GM19240 (cell line): ENCODE measurements at regions not wholly inside any gene's neighbourhood (a gene's known extent, or its start where the extent isn't known, plus 50 kb on each side); places are given as distances from the start of the nearest gene placed in this dataset.

Experiments used
- DNase-seq: peaks from one replicate; pipeline ENCODE4 v3.0.0; 2011; ENCODE audit warnings: low spot score; ENCODE audit not compliant: insufficient read length

DNA sequence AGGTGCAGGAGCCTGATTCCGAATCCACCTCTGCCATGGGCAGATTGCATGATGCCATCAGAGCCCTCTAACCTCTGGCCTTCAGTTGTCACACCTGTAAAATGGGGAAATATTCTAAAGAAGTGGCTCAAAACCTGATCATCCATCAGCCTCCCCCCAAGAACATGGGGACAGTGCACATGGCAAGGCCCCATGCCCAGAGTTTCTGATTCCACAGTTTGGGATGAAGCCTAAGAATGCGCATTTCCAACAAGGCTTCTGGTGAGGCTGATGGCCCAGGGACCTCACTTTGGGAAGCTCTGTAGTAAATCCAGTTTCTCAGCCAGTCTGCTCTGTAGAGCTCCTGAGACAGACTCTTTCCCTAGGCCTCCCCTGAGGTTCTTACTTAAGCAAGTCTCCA lies 119.9 kb upstream of the CD93 start:
- DNase-seq, result no peak

- no peak for DNase-seq
These were observed 119.5 kb upstream of the CD93 start for GRCh38 chr20:23205611-23206041.

DNA sequence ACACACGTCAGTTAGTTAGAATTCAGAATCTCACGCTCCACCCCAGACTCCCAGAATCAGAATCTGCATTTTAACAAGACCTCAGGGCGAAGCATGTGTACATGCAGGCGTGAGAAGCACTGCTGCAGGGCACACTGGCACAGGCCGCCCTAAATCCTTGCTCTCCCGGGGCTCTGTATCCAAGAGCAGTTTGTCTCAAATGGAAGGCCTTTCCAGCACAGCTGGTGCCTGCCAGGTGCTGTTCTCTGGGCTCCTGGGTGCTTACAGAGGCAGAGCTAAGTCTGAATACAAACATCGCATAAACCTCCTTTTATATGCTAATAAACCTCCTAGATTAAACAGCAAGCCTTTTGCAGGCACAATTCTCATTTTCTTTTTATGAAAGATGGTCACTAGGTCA lies 119.1 kb upstream of the CD93 start:
- DNase-seq, result no peak

GRCh38 chr20:23203951-23204730 lies 118.0 kb upstream of the CD93 start:
- DNase-seq, result no peak

GRCh38 chr20:23203310-23203709 lies 117.2 kb upstream of the CD93 start:
- DNase-seq, result no peak

DNA sequence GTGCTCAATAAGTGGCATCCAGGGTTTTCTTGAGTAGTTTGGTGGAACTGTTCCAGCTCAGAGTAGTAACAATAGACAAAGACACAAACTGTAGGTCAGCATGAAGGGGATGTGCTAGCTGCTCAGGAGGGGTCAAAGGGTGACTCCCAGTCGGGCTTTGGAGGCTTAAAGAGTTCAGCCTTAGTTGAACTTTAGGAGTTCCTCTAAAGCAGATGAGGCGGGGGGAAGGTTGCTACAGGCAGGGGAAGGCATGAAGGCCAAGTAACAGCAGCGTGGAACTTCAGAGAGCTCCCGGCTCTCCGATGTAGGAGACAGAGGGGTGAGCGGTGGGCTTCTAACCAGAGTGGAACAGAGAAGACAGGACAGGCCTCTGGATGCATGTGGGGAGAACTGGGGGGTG lies 115.5 kb upstream of the CD93 start:
- DNase-seq, result no peak

GRCh38 chr20:23200914-23201313 lies 114.8 kb upstream of the CD93 start:
- no peak for DNase-seq

GRCh38 chr20:23200413-23200812 lies 114.3 kb upstream of the CD93 start:
- DNase-seq, result no peak

DNA sequence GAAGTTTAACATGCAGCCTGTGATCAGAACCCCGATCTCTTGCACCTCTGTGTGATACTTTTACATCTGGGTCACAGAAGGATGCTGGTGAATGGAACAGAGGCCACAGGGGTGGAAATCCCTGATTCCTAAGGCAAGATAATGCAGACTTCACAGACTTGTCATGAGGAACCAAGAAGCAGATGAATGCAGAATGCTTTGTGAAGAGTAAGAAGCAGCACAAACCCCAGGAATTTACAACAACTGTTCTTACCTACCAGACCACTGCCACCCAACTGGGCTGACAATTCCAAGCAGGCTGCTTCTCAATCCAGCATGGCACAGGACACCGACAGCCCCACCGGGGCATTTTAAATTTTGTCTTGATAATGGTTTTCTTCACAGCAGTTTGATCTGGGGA lies 113.2 kb upstream of the CD93 start:
- no peak for DNase-seq

- no peak for DNase-seq
These were observed 112.7 kb upstream of the CD93 start for GRCh38 chr20:23198815-23199214.

GRCh38 chr20:23197836-23198235 lies 111.7 kb upstream of the CD93 start:
- no peak for DNase-seq

- no peak for DNase-seq
These were observed 109.5 kb upstream of the CD93 start for GRCh38 chr20:23195636-23196035.

- no peak for DNase-seq
These were observed 107.8 kb upstream of the CD93 start for GRCh38 chr20:23193801-23194384.

GRCh38 chr20:23192469-23192868 lies 106.3 kb upstream of the CD93 start:
- no peak for DNase-seq

DNA sequence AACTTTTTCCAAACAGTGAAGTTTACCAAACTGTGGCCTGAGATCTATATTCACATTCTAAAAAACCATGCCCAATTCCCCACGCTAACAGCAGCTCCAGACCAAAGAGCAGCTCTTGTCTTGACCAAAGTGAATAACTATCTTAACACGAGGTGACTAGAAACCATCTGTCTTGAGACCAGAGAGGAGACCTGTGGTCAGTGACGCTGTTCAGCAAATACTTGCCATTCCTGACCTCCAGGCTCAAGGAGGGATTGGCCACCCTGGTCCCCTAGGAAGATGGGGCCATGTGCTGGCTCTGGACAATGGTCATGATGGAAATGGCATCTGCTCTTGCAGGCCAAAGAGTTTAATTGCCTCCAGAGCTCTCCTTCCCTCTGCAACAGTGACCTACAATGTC lies 104.4 kb upstream of the CD93 start:
- no peak for DNase-seq

- DNase-seq, result no peak
These were observed 103.7 kb upstream of the CD93 start for GRCh38 chr20:23189854-23190253.

DNA sequence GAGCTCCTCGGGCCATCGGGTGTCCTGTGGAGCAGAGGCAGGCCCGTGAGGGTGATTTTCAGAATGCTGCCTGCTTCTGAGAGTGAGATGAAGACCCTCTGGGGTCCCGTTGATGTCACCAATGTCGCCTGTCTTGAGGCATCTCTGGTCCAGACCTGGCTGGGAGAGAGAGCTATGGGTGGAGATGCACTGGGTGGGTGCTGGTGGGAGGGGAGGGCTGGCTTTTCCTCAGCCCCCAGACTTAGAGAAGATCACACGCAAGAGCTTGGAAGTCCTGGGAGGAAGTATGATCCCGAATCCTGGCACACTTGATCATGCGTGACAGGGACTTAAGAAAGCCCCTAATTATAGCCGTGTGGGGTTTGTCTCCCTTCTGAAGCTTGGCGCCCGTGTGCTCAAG lies 103.2 kb upstream of the CD93 start:
- no peak for DNase-seq

GRCh38 chr20:23188377-23189169 lies 102.4 kb upstream of the CD93 start:
- no peak for DNase-seq

- DNase-seq, result no peak
These were observed 101.6 kb upstream of the CD93 start for GRCh38 chr20:23187751-23188150.

DNA sequence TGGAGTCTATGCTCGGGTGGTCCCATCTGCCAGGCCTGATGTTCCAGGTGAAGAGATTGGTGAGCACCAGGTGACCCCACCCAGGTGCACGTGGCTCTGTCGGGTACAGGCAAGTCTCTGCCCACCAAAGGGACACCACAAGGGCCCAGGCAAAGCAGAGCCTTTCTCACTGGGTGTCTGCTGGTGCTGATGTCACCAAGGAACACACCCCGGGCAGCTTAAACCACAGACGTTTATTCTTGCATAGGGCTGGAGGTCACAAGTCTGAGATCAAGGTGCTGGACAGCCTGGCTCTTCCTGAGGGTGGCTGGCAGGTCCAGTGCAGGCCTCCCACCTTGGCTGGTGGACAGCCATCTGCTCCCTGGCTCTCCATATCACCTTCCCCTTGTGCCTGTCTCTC lies 100.7 kb upstream of the CD93 start:
- DNase-seq, result no peak

DNA sequence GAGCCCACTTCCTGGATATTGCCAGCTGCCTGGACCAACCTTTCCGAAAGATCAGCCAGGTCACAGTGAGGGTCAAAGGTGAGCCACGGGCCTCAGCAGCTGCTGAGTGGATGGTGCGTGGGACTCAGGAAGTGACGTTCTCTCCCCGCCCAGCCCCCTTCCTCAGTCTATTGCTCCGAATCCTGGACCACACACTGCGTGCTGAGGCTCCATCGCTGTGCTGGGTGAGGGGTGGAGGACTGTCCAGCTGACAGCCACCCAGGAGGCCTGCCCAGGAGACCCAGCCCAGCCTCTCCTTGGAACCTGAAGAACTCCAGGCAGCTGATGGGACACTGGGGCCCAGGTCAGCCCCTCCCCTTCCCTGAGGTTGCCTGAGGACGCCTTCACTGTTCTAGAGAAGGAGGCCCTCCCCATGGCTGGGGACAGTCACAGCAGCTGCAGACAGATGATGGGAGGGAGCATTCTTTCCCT lies 94.4 kb upstream of the CD93 start:
- no peak for DNase-seq

DNA sequence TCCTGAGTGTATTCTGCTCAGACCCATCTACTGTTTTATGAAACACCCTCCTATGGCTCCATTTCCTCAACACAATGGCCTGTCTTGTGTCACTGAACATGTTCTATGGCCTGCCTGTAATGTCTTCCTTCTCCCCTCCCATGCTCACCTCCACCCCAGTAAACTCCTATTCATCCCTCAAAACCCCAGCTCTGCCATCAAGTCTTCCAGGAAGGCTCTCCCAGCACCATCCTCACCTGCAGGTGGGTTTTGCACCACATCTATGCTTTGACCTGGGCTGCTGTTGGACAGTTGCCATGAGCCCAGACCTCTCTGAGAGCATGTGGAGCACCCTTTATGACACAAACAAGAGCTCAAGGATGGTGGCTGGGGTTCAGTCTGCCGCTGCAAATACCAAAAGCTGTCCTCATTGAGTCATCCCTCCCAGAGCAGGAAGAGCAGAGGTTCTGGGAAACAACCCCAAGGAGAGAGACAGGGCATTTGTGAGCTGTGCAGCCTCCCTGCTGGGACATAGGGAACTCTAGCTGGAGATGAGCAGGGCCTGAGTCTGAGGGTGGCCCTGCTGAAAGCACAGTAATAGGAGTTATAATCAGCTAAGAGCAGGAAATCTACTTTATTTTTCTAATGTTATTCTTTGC lies 93.8 kb upstream of the CD93 start:
- no peak for DNase-seq
